HG03196 (cell line): ENCODE measurements at regions not wholly inside any gene's neighbourhood (a gene's known extent, or its start where the extent isn't known, plus 50 kb on each side); places are given as distances from the start of the nearest gene placed in this dataset.

Source experiments
- ATAC-seq: cut with Tn5 transposase; IDR thresholded peaks from one replicate; pipeline ENCODE4 v1.9.1; 2021; ENCODE audit not compliant: unreplicated experiment

- ATAC-seq: no peak
Measured at GRCh38 chr10:29141761-29142160, 147.1 kb upstream of the LYZL1 start.

- no peak for ATAC-seq
Measured at GRCh38 chr10:29142516-29143314, 146.2 kb upstream of the LYZL1 start.

DNA sequence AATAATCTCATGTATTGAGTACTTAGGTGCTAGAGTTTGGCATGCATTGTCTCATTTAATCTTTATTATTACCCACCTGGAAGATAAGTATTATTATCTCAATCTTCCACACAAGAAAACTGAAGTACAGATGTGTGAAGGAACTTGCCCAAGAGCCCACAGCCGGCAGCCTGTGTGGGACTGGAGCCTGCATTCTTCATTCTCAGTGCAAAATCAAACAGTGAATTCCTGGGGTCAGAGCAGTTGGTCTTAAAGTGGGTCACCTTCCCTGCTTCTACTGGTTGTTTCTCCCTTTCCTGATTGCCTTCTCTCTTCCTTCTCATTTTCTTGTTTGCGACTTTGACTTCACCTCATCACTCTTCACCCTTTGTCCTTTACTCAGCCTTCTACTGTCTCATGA lies 144.7 kb upstream of the LYZL1 start:
- ATAC-seq: no peak

DNA sequence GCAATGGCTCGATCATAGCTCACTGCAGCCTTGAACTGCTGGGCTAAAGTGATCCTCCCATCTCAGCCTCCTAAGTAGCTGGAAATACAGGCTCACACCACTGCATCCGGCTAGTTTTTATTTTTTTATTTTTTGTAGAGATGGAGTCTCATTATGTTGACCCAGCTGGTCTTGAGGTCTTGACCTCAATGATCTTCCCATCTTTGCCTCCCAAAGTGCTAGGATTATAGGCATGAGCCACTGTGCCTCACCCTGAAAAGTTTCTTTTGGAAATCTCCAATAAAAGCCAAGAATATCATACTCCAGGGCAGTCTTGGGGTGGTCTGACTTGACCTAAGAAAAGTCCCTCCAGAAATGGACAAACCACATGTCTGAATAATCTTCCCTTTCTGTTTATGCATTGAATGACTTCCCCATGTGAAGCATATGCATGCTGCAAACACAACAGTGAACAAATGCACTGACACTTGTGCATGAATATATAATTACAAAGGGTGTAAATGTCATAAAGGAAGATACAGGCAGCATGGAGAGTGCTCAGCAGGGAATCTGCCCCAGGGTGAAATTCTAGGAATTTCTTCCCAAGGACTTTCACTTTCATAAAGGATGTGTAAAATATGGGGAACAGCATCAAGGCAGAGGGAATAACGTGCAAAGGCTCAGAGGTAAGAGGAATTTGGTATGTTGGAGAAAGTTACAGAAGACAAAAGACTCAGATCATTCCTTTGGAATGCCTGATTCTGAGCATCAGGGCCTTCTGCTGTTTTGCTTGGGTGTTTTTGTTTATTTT lies 142.4 kb upstream of the LYZL1 start:
- no peak for ATAC-seq

DNA sequence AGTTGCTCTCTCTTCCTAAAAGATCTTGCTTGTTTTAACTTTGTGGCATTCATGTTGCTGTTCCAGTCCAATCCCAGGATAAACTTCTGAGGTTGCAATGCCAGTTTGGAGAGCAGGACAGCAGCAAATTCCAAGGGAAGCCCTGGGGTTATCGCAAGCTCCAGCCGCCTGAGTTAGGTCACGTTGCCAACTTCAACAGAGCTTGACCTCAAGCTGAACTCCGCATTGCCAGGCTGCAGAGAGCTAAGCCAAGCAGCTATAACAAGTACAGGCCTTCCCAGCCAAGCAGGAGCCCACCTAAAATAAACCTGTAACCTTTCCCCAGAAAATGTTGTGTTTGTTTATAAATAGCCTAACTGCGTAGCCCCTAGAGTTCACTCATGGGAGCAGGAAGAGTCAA lies 138.9 kb upstream of the LYZL1 start:
- ATAC-seq: no peak

DNA sequence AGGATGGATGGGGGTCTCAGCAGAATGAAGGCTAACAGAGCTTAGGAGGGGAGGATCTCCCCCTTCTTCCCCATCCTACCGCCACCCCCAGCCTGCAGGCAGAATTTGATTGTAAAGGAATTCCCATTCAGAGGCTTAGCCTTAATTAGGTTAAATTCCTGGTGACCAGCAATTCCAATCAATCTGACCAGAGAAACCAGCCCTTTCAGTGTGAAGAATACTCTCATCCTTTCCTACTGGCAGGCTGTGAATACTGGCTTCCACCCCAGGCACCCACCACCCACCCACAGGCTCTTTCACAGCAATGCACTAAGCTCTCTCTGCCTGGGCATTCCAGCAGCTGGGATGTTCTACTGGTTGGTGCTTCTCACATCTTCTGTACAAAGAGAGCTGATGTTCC lies 137.9 kb upstream of the LYZL1 start:
- no peak for ATAC-seq

DNA sequence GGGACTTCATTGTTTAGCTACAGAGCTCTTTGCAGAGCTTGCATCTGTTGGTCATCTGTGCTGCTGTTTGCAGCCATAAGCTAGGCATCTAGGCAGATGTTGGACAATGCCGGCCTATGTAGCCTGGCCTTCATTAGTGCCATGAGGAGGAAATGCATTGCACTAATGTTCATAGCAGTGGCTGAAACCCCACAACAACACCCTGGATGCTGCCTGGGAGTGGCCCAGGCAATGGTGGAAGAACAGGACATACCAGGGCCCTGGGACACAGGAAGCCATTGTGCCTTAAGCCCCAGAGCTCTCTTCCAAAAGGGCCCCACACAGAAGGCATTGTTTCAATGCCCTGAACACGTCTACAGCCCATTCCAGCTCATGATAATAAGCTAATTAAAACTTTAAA lies 131.5 kb upstream of the LYZL1 start:
- no peak for ATAC-seq

DNA sequence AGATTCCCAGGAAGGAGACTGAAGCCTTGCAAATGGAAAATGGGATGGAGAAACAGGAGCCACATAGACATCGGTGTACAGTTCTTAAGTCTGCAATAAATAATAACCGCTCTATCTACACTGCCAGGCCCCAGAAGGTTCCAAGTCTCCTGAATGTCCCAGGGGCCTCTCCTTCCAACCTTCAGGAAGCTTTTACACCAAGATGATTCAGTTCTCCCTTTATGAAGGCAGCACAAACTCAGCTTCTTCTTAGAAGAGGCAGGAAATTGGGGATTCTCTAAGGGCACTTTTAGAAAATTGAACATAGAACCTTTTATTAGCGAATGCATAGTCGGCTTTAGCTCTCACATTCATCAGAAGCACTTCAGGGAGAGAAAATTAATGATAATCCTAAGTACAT lies 130.8 kb upstream of the LYZL1 start:
- no peak for ATAC-seq

GRCh38 chr10:29160150-29160617 lies 128.7 kb upstream of the LYZL1 start:
- ATAC-seq: no peak

GRCh38 chr10:29163746-29164145 lies 125.1 kb upstream of the LYZL1 start:
- no peak for ATAC-seq

DNA sequence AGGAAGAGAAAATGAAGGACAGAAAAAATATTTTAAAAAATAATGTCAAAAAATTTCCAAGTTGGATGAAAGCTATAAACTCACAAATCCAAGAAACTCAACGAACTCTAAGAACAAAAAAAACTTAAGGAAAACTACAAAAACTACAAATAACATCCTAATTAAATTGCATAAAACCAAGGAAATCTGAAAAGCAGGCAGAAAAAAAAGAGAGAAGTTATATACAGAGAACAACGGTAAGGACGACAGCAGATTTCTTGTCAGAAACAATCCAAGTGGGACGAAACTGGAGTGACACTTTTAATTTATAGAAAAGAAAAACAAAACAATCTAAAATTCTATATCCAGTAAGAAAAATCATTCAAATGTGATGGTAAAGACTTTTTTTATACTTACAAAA lies 122.2 kb upstream of the LYZL1 start:
- ATAC-seq: no peak

GRCh38 chr10:29169021-29169420 lies 119.8 kb upstream of the LYZL1 start:
- no peak for ATAC-seq

- ATAC-seq: no peak
Measured at GRCh38 chr10:29171717-29172116, 117.2 kb upstream of the LYZL1 start.

GRCh38 chr10:29174389-29174788 lies 114.5 kb upstream of the LYZL1 start:
- ATAC-seq: no peak

GRCh38 chr10:29176845-29177832 lies 111.7 kb upstream of the LYZL1 start:
- no peak for ATAC-seq

GRCh38 chr10:29181936-29182335 lies 106.9 kb upstream of the LYZL1 start:
- no peak for ATAC-seq

GRCh38 chr10:29183301-29183945 lies 105.4 kb upstream of the LYZL1 start:
- ATAC-seq: no peak

- ATAC-seq: no peak
Measured at GRCh38 chr10:29184205-29185000, 104.5 kb upstream of the LYZL1 start.

- no peak for ATAC-seq
Measured at GRCh38 chr10:29185050-29185449, 103.8 kb upstream of the LYZL1 start.

- no peak for ATAC-seq
Measured at GRCh38 chr10:29186221-29186620, 102.6 kb upstream of the LYZL1 start.
